B cell (primary cell): ENCODE measurements at regions not wholly inside any gene's neighbourhood (a gene's known extent, or its start where the extent isn't known, plus 50 kb on each side); places are given as distances from the start of the nearest gene placed in this dataset.

ENCODE experiments used
- ATAC-seq: fragments of 200-7000 bp; cut with Tn5 transposase; one replicate; pipeline ENCODE4 v1.10.0; 2021; ENCODE audit warnings: low read depth, mild to moderate bottlenecking, moderate number of reproducible peaks, moderate library complexity
- CTCF ChIA-PET: fragments of 350-600 bp; sonication (Branson Sonifier 250); formaldehyde crosslinking; loops from one replicate; lab custom pipeline; 2021; ENCODE audit warnings: antibody characterized with exemption, inconsistent platforms; lab: Charles Lee
- POLR2A ChIA-PET: fragments of 350-600 bp; sonication (Branson Sonifier 250); formaldehyde crosslinking; loops from one replicate; lab custom pipeline; 2021; ENCODE audit warnings: antibody characterized with exemption; lab: Charles Lee
- DNase-seq: peaks from one replicate; pipeline ENCODE4 v3.0.0; 2013
- H2AFZ ChIP-seq: 2 replicates; pipeline ENCODE4 v1.6.1; 2012; ENCODE audit warnings: mild to moderate bottlenecking, low read depth, low read length; ENCODE audit not compliant: insufficient read depth, poor library complexity, severe bottlenecking
- H3K27ac ChIP-seq, 2 donors: 1 replicate in 1 of 2; 2 replicates in 1 of 2; pipeline ENCODE4 v1.5.1; 2012 to 2013; ENCODE audit warnings: low read length in 2 of 2, mild to moderate bottlenecking in 2 of 2, moderate library complexity in 1 of 2
- H3K27me3 ChIP-seq, 4 experiments: fragments of 200-600 bp in 1 of 4; sonication (generic) in 1 of 4; replicated peaks in 1 of 4; 1 replicate in 2 of 4; 2 replicates in 2 of 4; pipeline versions ENCODE4 v1.6.1 to v1.7.0; 2013 to 2016; ENCODE audit warnings: low read length in 3 of 4, mild to moderate bottlenecking in 2 of 4, mixed read lengths in 1 of 4, moderate library complexity in 1 of 4; ENCODE audit not compliant: insufficient read depth in 4 of 4, control insufficient read depth in 3 of 4; ENCODE audit errors: control extremely low read depth in 1 of 4
- H3K36me3 ChIP-seq, 2 experiments: replicated peaks in 1 of 2; 1 replicate in 1 of 2; 2 replicates in 1 of 2; pipeline versions ENCODE4 v1.6.1 to v1.7.1; 2013; ENCODE audit warnings: low read length in 1 of 2; ENCODE audit not compliant: insufficient read depth in 2 of 2, control insufficient read depth in 1 of 2; ENCODE audit errors: control extremely low read depth in 1 of 2, extremely low read depth in 1 of 2
- H3K4me1 ChIP-seq, 2 donors: fragments of 200-600 bp in 1 of 2; sonication (generic) in 1 of 2; 1 replicate in 1 of 2; 2 replicates in 1 of 2; pipeline versions ENCODE4 v1.5.1 to v1.6.1; 2013 to 2017; ENCODE audit warnings: low read length in 2 of 2; ENCODE audit not compliant: control insufficient read depth in 2 of 2, insufficient read depth in 2 of 2
- H3K4me2 ChIP-seq: replicated peaks from 2 replicates; pipeline ENCODE3; 2012; ENCODE audit warnings: mild to moderate bottlenecking, low read depth, low read length; ENCODE audit not compliant: poor library complexity, severe bottlenecking
- H3K4me3 ChIP-seq, 5 experiments: fragments of 200-600 bp in 1 of 5; sonication (generic) in 1 of 5; 1 replicate in 3 of 5; 2 replicates in 2 of 5; pipeline versions ENCODE4 v1.5.1 to v1.7.0; 2011 to 2016; ENCODE audit warnings: low read length in 4 of 5, mild to moderate bottlenecking in 4 of 5, low read depth in 2 of 5, control low read depth in 1 of 5, moderate library complexity in 1 of 5; ENCODE audit not compliant: insufficient read depth in 1 of 5; ENCODE audit errors: control extremely low read depth in 1 of 5, extremely low read depth in 1 of 5
- H3K79me2 ChIP-seq: fragments of 200-600 bp; sonication (generic); one replicate; pipeline ENCODE4 v1.6.0; 2016; ENCODE audit warnings: low read length; ENCODE audit not compliant: control insufficient read depth, insufficient read depth
- H3K9ac ChIP-seq: fragments of 200-600 bp; sonication (generic); 2 replicates; pipeline ENCODE4 v1.6.1; 2017; ENCODE audit warnings: mild to moderate bottlenecking, low read length, moderate library complexity
- H3K9me3 ChIP-seq, 3 donors: one replicate each; pipeline versions ENCODE4 v1.6.1 to v1.7.1; 2013; ENCODE audit warnings: low read length in 2 of 3; ENCODE audit not compliant: control insufficient read depth in 2 of 3, insufficient read depth in 1 of 3; ENCODE audit errors: control extremely low read depth in 1 of 3
- H4K20me1 ChIP-seq: 2 replicates; pipeline ENCODE4 v1.6.0; 2012; ENCODE audit warnings: mild to moderate bottlenecking, low read length; ENCODE audit not compliant: insufficient read depth, control insufficient read depth, poor library complexity, severe bottlenecking
- H3K27ac Mint-ChIP-seq: one replicate; pipeline ENCODE4 v1.8.0; 2021; ENCODE audit warnings: mixed read lengths
- H3K27me3 Mint-ChIP-seq: one replicate; pipeline ENCODE4 v1.8.0; 2021; ENCODE audit warnings: mixed read lengths
- H3K4me1 Mint-ChIP-seq: one replicate; pipeline ENCODE4 v1.8.0; 2021; ENCODE audit warnings: mixed read lengths
- H3K4me3 Mint-ChIP-seq: one replicate; pipeline ENCODE4 v1.8.0; 2021; ENCODE audit warnings: mixed read lengths
- H3K9me3 Mint-ChIP-seq: one replicate; pipeline ENCODE4 v1.8.0; 2022; ENCODE audit warnings: mixed read lengths; ENCODE audit not compliant: insufficient read depth
- EZH2 ChIP-seq: IDR thresholded peaks from 2 replicates; pipeline ENCODE4 v1.6.1; 2012; ENCODE audit warnings: borderline replicate concordance, low read depth, mild to moderate bottlenecking, moderate library complexity, low read length; ENCODE audit not compliant: insufficient read depth, poor library complexity, severe bottlenecking
- WGBS: methylation state at CpG from one replicate; pipeline ENCODE4 v1.1.5; 2013; ENCODE audit warnings: missing lambda C conversion rate; ENCODE audit not compliant: insufficient coverage; 5-methylcytosine and 5-hydroxymethylcytosine counted together
- intact Hi-C: fragments of 100-400 bp; cut with micrococcal nuclease; formaldehyde crosslinking; loops from one replicate; pipeline ENCODE4 v1.10.0; 2022
- TF ChIP-seq, protein P1 (sequence below): fragments of 200-600 bp; IDR thresholded peaks from one replicate; pipeline ENCODE4 v1.8.0; 2022; ENCODE audit warnings: antibody characterized with exemption, mild to moderate bottlenecking

DNA sequence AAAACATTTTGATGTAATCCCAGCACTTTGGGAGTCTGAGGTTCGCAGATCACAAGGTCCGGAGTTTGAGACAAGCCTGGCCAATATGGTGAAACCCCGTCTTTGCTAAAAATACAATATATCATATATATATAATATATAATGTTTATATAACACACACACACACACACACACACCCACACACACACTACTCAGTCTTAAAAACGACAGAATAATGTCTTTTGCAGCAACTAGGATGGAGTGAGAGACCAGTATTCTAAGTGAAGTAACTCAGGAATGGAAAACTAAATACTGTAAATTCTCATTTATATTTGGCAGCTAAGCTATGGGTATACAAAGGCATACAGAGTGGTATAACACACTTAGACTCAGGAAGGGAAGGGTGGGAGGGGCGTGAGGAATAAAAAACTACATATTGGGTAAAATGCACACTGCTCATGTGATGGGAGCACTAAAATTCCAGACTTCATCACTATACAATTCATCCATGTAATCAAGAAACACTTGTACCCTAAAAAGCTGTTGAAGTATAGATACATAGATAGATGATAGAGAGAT lies 231.2 kb upstream of the SEMA3A start:
- intact Hi-C loops, result no loop called here
- ChIA-PET POLR2A (no interaction called here), CTCF (no interaction called here)
- Histone ChIP-seq H4K20me1 (no peaks in the 10 kb centered on the region), H3K36me3 (no peaks in the 10 kb centered on the region), H2AFZ (no peak overlapping the region), H3K27ac (no peak overlapping the region), H3K9me3 (no peaks in the 10 kb centered on the region), H3K79me2 (no peaks in the 10 kb centered on the region), H3K4me1 (no peaks in the 10 kb centered on the region), H3K9ac (no peak overlapping the region), H3K4me2 (no peak overlapping the region), H3K27me3 (no peaks in the 10 kb centered on the region), H3K4me3 (no peak overlapping the region)
- no peaks in the 10 kb centered on the region for H3K4me1 Mint-ChIP-seq
- H3K27me3 Mint-ChIP-seq, result no peaks in the 10 kb centered on the region
- TF ChIP-seq, protein P1, sequence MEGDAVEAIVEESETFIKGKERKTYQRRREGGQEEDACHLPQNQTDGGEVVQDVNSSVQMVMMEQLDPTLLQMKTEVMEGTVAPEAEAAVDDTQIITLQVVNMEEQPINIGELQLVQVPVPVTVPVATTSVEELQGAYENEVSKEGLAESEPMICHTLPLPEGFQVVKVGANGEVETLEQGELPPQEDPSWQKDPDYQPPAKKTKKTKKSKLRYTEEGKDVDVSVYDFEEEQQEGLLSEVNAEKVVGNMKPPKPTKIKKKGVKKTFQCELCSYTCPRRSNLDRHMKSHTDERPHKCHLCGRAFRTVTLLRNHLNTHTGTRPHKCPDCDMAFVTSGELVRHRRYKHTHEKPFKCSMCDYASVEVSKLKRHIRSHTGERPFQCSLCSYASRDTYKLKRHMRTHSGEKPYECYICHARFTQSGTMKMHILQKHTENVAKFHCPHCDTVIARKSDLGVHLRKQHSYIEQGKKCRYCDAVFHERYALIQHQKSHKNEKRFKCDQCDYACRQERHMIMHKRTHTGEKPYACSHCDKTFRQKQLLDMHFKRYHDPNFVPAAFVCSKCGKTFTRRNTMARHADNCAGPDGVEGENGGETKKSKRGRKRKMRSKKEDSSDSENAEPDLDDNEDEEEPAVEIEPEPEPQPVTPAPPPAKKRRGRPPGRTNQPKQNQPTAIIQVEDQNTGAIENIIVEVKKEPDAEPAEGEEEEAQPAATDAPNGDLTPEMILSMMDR, result no peak
- TF ChIP-seq EZH2, result no peak
- no peak overlapping the region for H3K27ac Mint-ChIP-seq
- no CpG with 5 or more reads among the region's 5 CpGs for WGBS
- H3K9me3 Mint-ChIP-seq, result peaks cover 2% of the 10 kb centered on the region
- DNase-seq (no peak), ATAC-seq (no peak)
- no peak overlapping the region for H3K4me3 Mint-ChIP-seq

DNA sequence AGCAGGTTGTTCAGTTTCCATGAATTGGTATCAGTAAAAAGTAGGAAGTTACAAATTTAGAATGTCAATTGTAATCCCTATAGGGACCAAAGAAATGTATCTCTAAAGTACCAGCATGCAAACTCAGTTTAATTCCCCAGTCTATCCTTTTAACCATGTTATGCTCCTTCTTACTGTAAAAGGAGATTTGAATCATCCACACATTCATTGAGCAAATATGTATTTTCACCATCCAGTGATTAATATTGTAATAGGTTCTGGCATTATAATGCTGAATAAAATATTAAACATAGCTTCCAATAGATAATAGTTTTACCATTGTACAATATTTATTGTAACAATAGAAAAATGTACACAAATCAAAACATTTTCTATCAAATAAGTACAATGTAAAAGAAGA lies 228.2 kb upstream of the SEMA3A start:
- peaks cover 6% of the 10 kb centered on the region for H3K9me3 Mint-ChIP-seq
- intact Hi-C loops, result no loop called here
- no peaks in the 10 kb centered on the region for H3K9me3 ChIP-seq
- H2AFZ ChIP-seq, result no peak overlapping the region
- no peaks in the 10 kb centered on the region for H3K36me3 ChIP-seq
- H3K27ac Mint-ChIP-seq, result no peak overlapping the region
- POLR2A ChIA-PET, result no interaction called here
- no peak for DNase-seq
- no peak overlapping the region for H3K4me2 ChIP-seq
- no peaks in the 10 kb centered on the region for H3K4me1 Mint-ChIP-seq
- no peak for TF ChIP-seq EZH2
- TF ChIP-seq, protein P1, result no peak
- no peak overlapping the region for H3K9ac ChIP-seq
- H3K79me2 ChIP-seq, result no peaks in the 10 kb centered on the region
- no peak overlapping the region for H3K27ac ChIP-seq
- H3K27me3 Mint-ChIP-seq, result no peaks in the 10 kb centered on the region
- H3K4me1 ChIP-seq, result no peaks in the 10 kb centered on the region
- H3K4me3 ChIP-seq, result no peak overlapping the region
- CTCF ChIA-PET, result no interaction called here
- H3K27me3 ChIP-seq, result no peaks in the 10 kb centered on the region
- H3K4me3 Mint-ChIP-seq, result no peak overlapping the region
- no peaks in the 10 kb centered on the region for H4K20me1 ChIP-seq
- ATAC-seq, result no peak
